H54 (cell line): ENCODE measurements at regions not wholly inside any gene's neighbourhood (a gene's known extent, or its start where the extent isn't known, plus 50 kb on each side); places are given as distances from the start of the nearest gene placed in this dataset.

Source experiments
- DNase-seq: peaks from one replicate; pipeline ENCODE4 v3.0.0; 2011; ENCODE audit warnings: low spot score, mixed read lengths; ENCODE audit not compliant: insufficient read length
- FAIRE-seq: peaks from 3 replicates; lab custom pipeline; 2011; peaks lifted over from hg19 to GRCh38; lab: Jason Lieb, UNC
- POLR2A ChIP-seq: IDR thresholded peaks from 2 replicates; pipeline ENCODE4 v1.6.1; 2011; ENCODE audit warnings: low read depth, mild to moderate bottlenecking, low read length

GRCh38 chr4:1487761-1488160 lies 81.5 kb upstream of the NKX1-1 start:
- no peak for TF ChIP-seq POLR2A
- FAIRE-seq, result no peak
- DNase-seq, result no peak

GRCh38 chr4:1487106-1487505 lies 80.9 kb upstream of the NKX1-1 start:
- no peak for FAIRE-seq
- TF ChIP-seq POLR2A, result no peak
- DNase-seq, result no peak

GRCh38 chr4:1485280-1485679 lies 79.0 kb upstream of the NKX1-1 start:
- no peak for FAIRE-seq
- TF ChIP-seq POLR2A, result no peak
- no peak for DNase-seq

- FAIRE-seq (no peak), DNase-seq (no peak)
- TF ChIP-seq POLR2A, result no peak
These were observed 74.5 kb upstream of the NKX1-1 start for GRCh38 chr4:1480720-1481119.

GRCh38 chr4:1479454-1479853 lies 73.2 kb upstream of the NKX1-1 start:
- FAIRE-seq, result no peak
- no peak for DNase-seq
- TF ChIP-seq POLR2A, result no peak

- FAIRE-seq, result no peak
- no peak for TF ChIP-seq POLR2A
- DNase-seq, result no peak
These were observed 72.6 kb upstream of the NKX1-1 start for GRCh38 chr4:1478766-1479355.

GRCh38 chr4:1477045-1477840 lies 71.0 kb upstream of the NKX1-1 start:
- FAIRE-seq, result no peak
- TF ChIP-seq POLR2A, result no peak
- no peak for DNase-seq

- no peak for DNase-seq
- no peak for TF ChIP-seq POLR2A
- FAIRE-seq, result no peak
These were observed 69.9 kb upstream of the NKX1-1 start for GRCh38 chr4:1476140-1476513.

GRCh38 chr4:1475277-1476139 lies 69.3 kb upstream of the NKX1-1 start:
- FAIRE-seq, result no peak

GRCh38 chr4:1474126-1475090 lies 68.2 kb upstream of the NKX1-1 start:
- TF ChIP-seq POLR2A, result no peak
- no peak for FAIRE-seq
- DNase-seq, result no peak

More at GRCh38 chr4:1475277-1476139, 69.3 kb upstream of the NKX1-1 start:
- TF ChIP-seq POLR2A, result no peak
- DNase-seq, result no peak

GRCh38 chr4:1473718-1474117 lies 67.5 kb upstream of the NKX1-1 start:
- FAIRE-seq (no peak), DNase-seq (no peak)
- TF ChIP-seq POLR2A, result no peak

- FAIRE-seq (no peak), DNase-seq (no peak)
- no peak for TF ChIP-seq POLR2A
These were observed 66.8 kb upstream of the NKX1-1 start for GRCh38 chr4:1472911-1473518.

GRCh38 chr4:1472148-1472797 lies 66.0 kb upstream of the NKX1-1 start:
- TF ChIP-seq POLR2A, result no peak
- no peak for FAIRE-seq
- no peak for DNase-seq
